NB4 (cell line): ENCODE measurements at regions not wholly inside any gene's neighbourhood (a gene's known extent, or its start where the extent isn't known, plus 50 kb on each side); places are given as distances from the start of the nearest gene placed in this dataset.

Source experiments
- POLR2A ChIP-seq: IDR thresholded peaks from 2 replicates; pipeline ENCODE4 v1.6.1; 2011; ENCODE audit warnings: mild to moderate bottlenecking; ENCODE audit not compliant: insufficient read length; ENCODE audit errors: extremely low read depth
- TF ChIP-seq, protein P1 (sequence below): IDR thresholded peaks from one replicate; pipeline ENCODE4 v1.5.1; 2012; ENCODE audit warnings: low read depth, low read length

DNA sequence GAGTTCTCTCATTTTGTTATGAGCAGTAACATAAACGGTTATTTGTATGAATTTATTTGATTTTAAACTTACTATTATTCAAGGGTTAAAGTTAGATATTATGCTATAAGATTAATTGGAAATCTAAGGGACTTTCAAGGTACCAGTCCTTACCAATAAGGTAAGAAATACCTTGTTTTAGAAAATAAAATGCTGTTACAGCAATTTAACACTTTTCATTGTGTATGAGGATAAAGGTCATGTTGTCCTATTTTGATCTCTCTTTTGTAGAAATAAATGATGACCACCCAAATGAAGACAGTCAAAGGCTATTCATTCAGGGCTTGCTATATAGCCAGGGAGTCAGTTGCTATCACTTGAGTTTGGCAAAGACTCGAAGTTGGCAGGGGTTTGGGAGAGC lies 1185.9 kb upstream of the GOT2 start:
- TF ChIP-seq, protein P1, sequence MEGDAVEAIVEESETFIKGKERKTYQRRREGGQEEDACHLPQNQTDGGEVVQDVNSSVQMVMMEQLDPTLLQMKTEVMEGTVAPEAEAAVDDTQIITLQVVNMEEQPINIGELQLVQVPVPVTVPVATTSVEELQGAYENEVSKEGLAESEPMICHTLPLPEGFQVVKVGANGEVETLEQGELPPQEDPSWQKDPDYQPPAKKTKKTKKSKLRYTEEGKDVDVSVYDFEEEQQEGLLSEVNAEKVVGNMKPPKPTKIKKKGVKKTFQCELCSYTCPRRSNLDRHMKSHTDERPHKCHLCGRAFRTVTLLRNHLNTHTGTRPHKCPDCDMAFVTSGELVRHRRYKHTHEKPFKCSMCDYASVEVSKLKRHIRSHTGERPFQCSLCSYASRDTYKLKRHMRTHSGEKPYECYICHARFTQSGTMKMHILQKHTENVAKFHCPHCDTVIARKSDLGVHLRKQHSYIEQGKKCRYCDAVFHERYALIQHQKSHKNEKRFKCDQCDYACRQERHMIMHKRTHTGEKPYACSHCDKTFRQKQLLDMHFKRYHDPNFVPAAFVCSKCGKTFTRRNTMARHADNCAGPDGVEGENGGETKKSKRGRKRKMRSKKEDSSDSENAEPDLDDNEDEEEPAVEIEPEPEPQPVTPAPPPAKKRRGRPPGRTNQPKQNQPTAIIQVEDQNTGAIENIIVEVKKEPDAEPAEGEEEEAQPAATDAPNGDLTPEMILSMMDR: no peak
- no peak for TF ChIP-seq POLR2A
